Progenitor cell of endocrine pancreas (in vitro differentiated cells): ENCODE measurements at regions not wholly inside any gene's neighbourhood (a gene's known extent, or its start where the extent isn't known, plus 50 kb on each side); places are given as distances from the start of the nearest gene placed in this dataset.

Source experiments
- DNase-seq: peaks from one replicate; pipeline ENCODE4 v3.0.0; 2021; ENCODE audit warnings: low spot score; ENCODE audit not compliant: unreplicated experiment
- H3K27ac Mint-ChIP-seq: 2 replicates; pipeline ENCODE4 v1.8.0; 2021; ENCODE audit warnings: mild to moderate bottlenecking, moderate library complexity, mixed read lengths
- H3K27me3 Mint-ChIP-seq: 2 replicates; pipeline ENCODE4 v1.8.0; 2021; ENCODE audit warnings: mixed read lengths
- H3K36me3 Mint-ChIP-seq: 2 replicates; pipeline ENCODE4 v1.8.0; 2022; ENCODE audit warnings: mixed read lengths; ENCODE audit not compliant: insufficient read depth
- H3K4me1 Mint-ChIP-seq: 2 replicates; pipeline ENCODE4 v1.8.0; 2021; ENCODE audit warnings: low read depth, mixed read lengths
- H3K4me3 Mint-ChIP-seq: 2 replicates; pipeline ENCODE4 v1.8.0; 2021; ENCODE audit warnings: low read depth, mild to moderate bottlenecking, moderate library complexity, mixed read lengths
- H3K9me3 Mint-ChIP-seq: 2 replicates; pipeline ENCODE4 v1.8.0; 2021; ENCODE audit warnings: low read depth, mixed read lengths
- CTCF ChIP-seq: fragments of 200-600 bp; sonication (generic); IDR thresholded peaks from one replicate; pipeline ENCODE4 v1.5.0; 2021; ENCODE audit warnings: antibody characterized with exemption, mild to moderate bottlenecking; ENCODE audit not compliant: unreplicated experiment

GRCh38 chrX:10818651-10819050, 198.3 kb upstream of the MID1 start:
- peaks cover 3% of the 10 kb centered on the region for H3K36me3 Mint-ChIP-seq
- H3K9me3 Mint-ChIP-seq, result peaks cover 13% of the 10 kb centered on the region
- peaks cover 8% of the 10 kb centered on the region for H3K4me1 Mint-ChIP-seq
- TF ChIP-seq CTCF, result no peak
- no peaks in the 10 kb centered on the region for H3K27me3 Mint-ChIP-seq
- H3K4me3 Mint-ChIP-seq, result no peak overlapping the region
- no peak overlapping the region for H3K27ac Mint-ChIP-seq
- no peak for DNase-seq

GRCh38 chrX:10819973-10820372, 199.6 kb upstream of the MID1 start:
- no peak overlapping the region for H3K27ac Mint-ChIP-seq
- no peak for DNase-seq
- H3K4me3 Mint-ChIP-seq, result no peak overlapping the region
- H3K27me3 Mint-ChIP-seq, result no peaks in the 10 kb centered on the region
- H3K9me3 Mint-ChIP-seq, result peaks cover 21% of the 10 kb centered on the region
- no peak for TF ChIP-seq CTCF
- peaks cover 4% of the 10 kb centered on the region for H3K36me3 Mint-ChIP-seq
- H3K4me1 Mint-ChIP-seq, result peaks cover 10% of the 10 kb centered on the region

- Mint-ChIP-seq H3K4me1 (peaks cover 10% of the 10 kb centered on the region), H3K27ac (no peak overlapping the region), H3K27me3 (no peaks in the 10 kb centered on the region), H3K4me3 (no peak overlapping the region), H3K9me3 (peaks cover 31% of the 10 kb centered on the region), H3K36me3 (peaks cover 5% of the 10 kb centered on the region)
- DNase-seq, result no peak
- TF ChIP-seq CTCF, result no peak
Measured at GRCh38 chrX:10821293-10821692, 200.9 kb upstream of the MID1 start.

GRCh38 chrX:10828036-10828435, 207.7 kb upstream of the MID1 start:
- H3K27ac Mint-ChIP-seq, result no peak overlapping the region
- H3K4me1 Mint-ChIP-seq, result peaks cover 12% of the 10 kb centered on the region

GRCh38 chrX:10828640-10829039, 208.3 kb upstream of the MID1 start:
- DNase-seq, result no peak
- no peaks in the 10 kb centered on the region for H3K27me3 Mint-ChIP-seq
- peaks cover 7% of the 10 kb centered on the region for H3K36me3 Mint-ChIP-seq
- H3K27ac Mint-ChIP-seq, result no peak overlapping the region
- no peak for TF ChIP-seq CTCF
- peaks cover 12% of the 10 kb centered on the region for H3K4me1 Mint-ChIP-seq
- H3K9me3 Mint-ChIP-seq, result peaks cover 24% of the 10 kb centered on the region
- no peak overlapping the region for H3K4me3 Mint-ChIP-seq

More at GRCh38 chrX:10828036-10828435, 207.7 kb upstream of the MID1 start:
- H3K36me3 Mint-ChIP-seq, result peaks cover 7% of the 10 kb centered on the region
- peaks cover 27% of the 10 kb centered on the region for H3K9me3 Mint-ChIP-seq
- no peak for DNase-seq
- no peaks in the 10 kb centered on the region for H3K27me3 Mint-ChIP-seq
- no peak overlapping the region for H3K4me3 Mint-ChIP-seq
- no peak for TF ChIP-seq CTCF
